DND-41 (cell line): ENCODE measurements at regions not wholly inside any gene's neighbourhood (a gene's known extent, or its start where the extent isn't known, plus 50 kb on each side); places are given as distances from the start of the nearest gene placed in this dataset.
A peak's percentile ranks its signal among the peaks of the same experiment; 100 is the strongest.

Experiments
- ATAC-seq: fragments of 200-7000 bp; cut with Tn5 transposase; 3 replicates; pipeline ENCODE4 v1.9.1; 2021; ENCODE audit warnings: low read depth; ENCODE audit not compliant: insufficient read depth
- DNase-seq: peaks from one replicate; pipeline ENCODE4 v3.0.0-alpha.2; 2020
- H2AFZ ChIP-seq: 2 replicates; pipeline ENCODE4 v1.6.0; 2012; ENCODE audit warnings: low read depth, low read length
- H3K27ac ChIP-seq: 2 replicates; pipeline ENCODE4 v1.5.1; 2012; ENCODE audit warnings: low read length, inconsistent platforms
- H3K27me3 ChIP-seq: fragments of 200-600 bp; sonication (generic); 2 replicates; pipeline ENCODE4 v1.6.0; 2012; ENCODE audit warnings: low read length, mild to moderate bottlenecking, inconsistent platforms; ENCODE audit not compliant: insufficient read depth, poor library complexity
- H3K36me3 ChIP-seq: 2 replicates; pipeline ENCODE4 v1.5.1; 2012; ENCODE audit warnings: low read length, inconsistent platforms; ENCODE audit not compliant: insufficient read depth
- H3K4me1 ChIP-seq: 2 replicates; pipeline ENCODE4 v1.5.1; 2012; ENCODE audit warnings: mild to moderate bottlenecking, low read length; ENCODE audit not compliant: insufficient read depth
- H3K4me2 ChIP-seq: 2 replicates; pipeline ENCODE4 v1.6.0; 2012; ENCODE audit warnings: mild to moderate bottlenecking, moderate library complexity, low read length, inconsistent platforms; ENCODE audit not compliant: insufficient read depth
- H3K4me3 ChIP-seq, 2 experiments: fragments of 200-600 bp in 1 of 2; shearing (Covaris generic) in 1 of 2; 2 replicates each; pipeline ENCODE4 v1.5.1; 2012 to 2016; ENCODE audit warnings: inconsistent platforms in 2 of 2, low read length in 2 of 2, mild to moderate bottlenecking in 2 of 2, low read depth in 1 of 2, moderate library complexity in 1 of 2
- H3K79me2 ChIP-seq: 2 replicates; pipeline ENCODE4 v1.6.0; 2012; ENCODE audit warnings: low read length, inconsistent platforms; ENCODE audit not compliant: insufficient read depth
- H3K9ac ChIP-seq: 2 replicates; pipeline ENCODE4 v1.6.0; 2012; ENCODE audit warnings: low read depth, mild to moderate bottlenecking, inconsistent platforms, low read length, moderate library complexity
- H3K9me3 ChIP-seq: 2 replicates; pipeline ENCODE4 v1.5.1; 2012; ENCODE audit warnings: low read length, moderate library complexity, mild to moderate bottlenecking, inconsistent platforms; ENCODE audit not compliant: insufficient read depth, severe bottlenecking
- H4K20me1 ChIP-seq: 2 replicates; pipeline ENCODE4 v1.6.0; 2012; ENCODE audit warnings: low read length; ENCODE audit not compliant: insufficient read depth
- EZH2 ChIP-seq: IDR thresholded peaks from 3 replicates; pipeline ENCODE4 v1.6.1; 2012; ENCODE audit warnings: borderline replicate concordance, low read depth, mild to moderate bottlenecking, moderate library complexity, low read length, inconsistent platforms; ENCODE audit not compliant: severe bottlenecking
- TF ChIP-seq, protein P1 (sequence below): IDR thresholded peaks from 2 replicates; pipeline ENCODE4 v1.5.1; 2012; ENCODE audit warnings: borderline replicate concordance, low read length, moderate library complexity, mild to moderate bottlenecking; ENCODE audit not compliant: poor library complexity, severe bottlenecking; ENCODE audit errors: extremely low read depth

- peak; percentile 78 for ATAC-seq
- H3K27ac ChIP-seq, result no peak overlapping the region
Observed at GRCh38 chr11:112513417-112513816, 252.8 kb upstream of the PLET1 start.

GRCh38 chr11:112514011-112514740 is 253.5 kb upstream of the PLET1 start:
- Histone ChIP-seq H2AFZ (no peak overlapping the region), H3K36me3 (no peaks in the 10 kb centered on the region)
- no peak for DNase-seq

More at GRCh38 chr11:112513417-112513816, 252.8 kb upstream of the PLET1 start:
- peaks cover 2% of the 10 kb centered on the region; the same call in 1 of the 2 replicates for H3K4me1 ChIP-seq
- no peak overlapping the region for H2AFZ ChIP-seq
- no peaks in the 10 kb centered on the region for H3K9me3 ChIP-seq
- H4K20me1 ChIP-seq, result 0 out of 2 replicates have a peak, but pooled peaks cover 3% of the 10 kb centered on the region
- TF ChIP-seq, protein P1, sequence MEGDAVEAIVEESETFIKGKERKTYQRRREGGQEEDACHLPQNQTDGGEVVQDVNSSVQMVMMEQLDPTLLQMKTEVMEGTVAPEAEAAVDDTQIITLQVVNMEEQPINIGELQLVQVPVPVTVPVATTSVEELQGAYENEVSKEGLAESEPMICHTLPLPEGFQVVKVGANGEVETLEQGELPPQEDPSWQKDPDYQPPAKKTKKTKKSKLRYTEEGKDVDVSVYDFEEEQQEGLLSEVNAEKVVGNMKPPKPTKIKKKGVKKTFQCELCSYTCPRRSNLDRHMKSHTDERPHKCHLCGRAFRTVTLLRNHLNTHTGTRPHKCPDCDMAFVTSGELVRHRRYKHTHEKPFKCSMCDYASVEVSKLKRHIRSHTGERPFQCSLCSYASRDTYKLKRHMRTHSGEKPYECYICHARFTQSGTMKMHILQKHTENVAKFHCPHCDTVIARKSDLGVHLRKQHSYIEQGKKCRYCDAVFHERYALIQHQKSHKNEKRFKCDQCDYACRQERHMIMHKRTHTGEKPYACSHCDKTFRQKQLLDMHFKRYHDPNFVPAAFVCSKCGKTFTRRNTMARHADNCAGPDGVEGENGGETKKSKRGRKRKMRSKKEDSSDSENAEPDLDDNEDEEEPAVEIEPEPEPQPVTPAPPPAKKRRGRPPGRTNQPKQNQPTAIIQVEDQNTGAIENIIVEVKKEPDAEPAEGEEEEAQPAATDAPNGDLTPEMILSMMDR, result no peak
- no peak for TF ChIP-seq EZH2
- DNase-seq, result peak; percentile 42
- H3K27me3 ChIP-seq, result peaks cover 2% of the 10 kb centered on the region
- no peak overlapping the region for H3K9ac ChIP-seq
- H3K4me2 ChIP-seq, result no peak overlapping the region
- no peaks in the 10 kb centered on the region for H3K79me2 ChIP-seq
- H3K36me3 ChIP-seq, result no peaks in the 10 kb centered on the region
- no peak overlapping the region for H3K4me3 ChIP-seq

DNA sequence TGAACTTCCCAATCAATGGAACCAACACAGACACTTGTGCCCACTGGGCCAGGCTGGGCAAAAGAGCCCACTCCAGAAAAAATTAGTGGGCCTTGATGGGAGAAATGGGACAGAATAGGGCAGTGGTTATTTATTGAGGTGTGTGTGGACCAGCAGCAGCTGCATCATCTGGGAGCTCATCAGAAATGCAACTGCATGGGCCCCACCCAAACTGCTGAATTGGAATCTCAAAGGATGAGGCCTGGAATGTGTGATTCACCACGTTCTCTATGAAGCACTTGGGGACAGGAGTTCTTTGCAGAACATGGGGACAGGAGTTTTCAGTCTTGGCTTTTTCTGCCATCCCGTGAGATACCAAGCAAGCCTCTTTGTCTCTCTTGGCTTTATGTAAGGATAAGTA is 255.6 kb upstream of the PLET1 start:
- Histone ChIP-seq H2AFZ (no peak overlapping the region), H3K36me3 (no peaks in the 10 kb centered on the region), H4K20me1 (no peaks in the 10 kb centered on the region), H3K79me2 (no peaks in the 10 kb centered on the region), H3K4me3 (no peak overlapping the region), H3K4me2 (no peak overlapping the region), H3K9me3 (no peaks in the 10 kb centered on the region), H3K4me1 (peaks cover 8% of the 10 kb centered on the region; the same call in 1 of the 2 replicates), H3K27ac (no peak overlapping the region), H3K9ac (no peak overlapping the region), H3K27me3 (peaks cover 2% of the 10 kb centered on the region)
- DNase-seq, result no peak
- no peak for ATAC-seq
- no peak for TF ChIP-seq EZH2
- TF ChIP-seq, protein P1, result no peak

More at GRCh38 chr11:112514011-112514740, 253.5 kb upstream of the PLET1 start:
- Histone ChIP-seq H3K27ac (no peak overlapping the region), H3K79me2 (no peaks in the 10 kb centered on the region), H3K4me3 (no peak overlapping the region), H3K9me3 (no peaks in the 10 kb centered on the region), H3K27me3 (peaks cover 2% of the 10 kb centered on the region), H3K4me2 (no peak overlapping the region), H3K4me1 (peaks cover 2% of the 10 kb centered on the region; the same call in 1 of the 2 replicates), H3K9ac (no peak overlapping the region), H4K20me1 (0 out of 2 replicates have a peak, but pooled peaks cover 3% of the 10 kb centered on the region)
- TF ChIP-seq, protein P1, result no peak
- no peak for TF ChIP-seq EZH2
- ATAC-seq, result no peak
